ENCODE measurements at regions not wholly inside any gene's neighbourhood (a gene's known extent, or its start where the extent isn't known, plus 50 kb on each side); places are given as distances from the start of the nearest gene placed in this dataset.

DNA sequence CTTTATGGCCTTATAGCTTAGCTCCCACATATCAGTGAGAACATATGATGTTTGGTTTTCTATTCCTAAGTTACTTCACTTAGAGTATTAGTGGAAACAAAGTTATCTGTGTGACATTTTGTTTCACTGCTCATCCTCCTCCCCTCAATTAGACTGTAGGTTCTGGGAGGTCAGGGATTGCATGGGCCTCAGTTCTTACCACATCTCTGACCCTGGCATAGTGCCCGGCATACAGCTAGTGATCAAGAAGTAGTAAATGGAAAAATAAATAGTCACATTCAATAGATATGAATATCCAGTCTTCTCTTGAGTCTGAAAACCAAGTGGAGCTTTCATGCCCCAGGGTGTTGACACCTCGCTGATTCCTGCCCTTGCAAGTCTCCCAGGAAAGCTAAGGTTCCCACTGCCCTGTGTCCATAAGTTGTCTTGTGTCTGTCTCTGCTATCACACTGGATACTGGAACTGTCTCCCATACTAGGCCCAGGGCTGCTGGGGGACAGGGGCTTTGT, 249.5 kb upstream of the TSHZ3 start:
- DNase-seq (ENCODE audit: low spot score): no peak

DNA sequence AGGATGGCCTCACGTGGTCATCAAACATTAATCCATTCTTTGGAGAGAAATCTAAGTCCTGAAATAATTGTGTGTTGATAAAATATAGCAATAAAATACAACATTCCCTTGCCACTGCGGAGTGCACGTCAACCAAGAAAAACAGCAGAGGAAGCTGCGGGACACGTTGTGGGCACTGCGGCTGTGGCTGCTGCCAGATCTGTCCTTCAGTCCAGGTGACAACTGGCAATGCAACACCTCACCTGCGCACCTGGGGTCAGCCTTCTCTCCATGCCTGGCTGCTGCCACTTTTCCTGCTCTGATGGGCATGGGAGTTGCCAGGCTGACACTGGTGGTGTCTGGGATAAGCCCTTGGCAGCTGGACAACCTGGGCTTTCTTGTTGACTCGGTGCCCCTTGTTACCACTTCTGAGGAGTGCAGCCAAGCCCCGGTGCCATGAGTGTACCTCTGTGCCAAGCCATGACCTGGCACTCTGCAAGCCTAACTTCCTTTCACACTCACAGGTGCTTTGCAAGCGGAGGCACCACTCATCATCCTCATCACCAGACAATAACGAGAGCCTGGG, 251.6 kb upstream of the TSHZ3 start:
- no peak for DNase-seq (ENCODE audit: low spot score)

DNA sequence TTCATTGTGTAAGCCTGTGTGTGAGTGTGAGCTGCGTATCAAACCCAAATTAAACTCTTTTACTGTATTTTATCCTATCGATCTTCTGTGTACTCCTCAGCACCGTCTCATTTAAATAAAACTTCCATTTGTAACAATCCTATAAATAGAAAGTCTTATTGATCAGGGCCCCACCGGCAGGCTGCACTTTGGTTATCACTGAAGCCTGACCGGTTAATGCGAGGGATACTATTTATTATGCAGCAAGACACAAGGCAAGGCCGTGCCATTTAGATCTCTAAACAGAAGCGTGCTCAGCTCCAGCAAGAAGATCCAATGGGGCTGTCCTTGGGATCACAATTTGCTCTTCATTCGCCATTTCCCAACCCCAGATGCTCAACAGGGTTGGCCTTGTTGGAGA, 252.6 kb upstream of the TSHZ3 start:
- DNase-seq (ENCODE audit: low spot score): no peak

DNA sequence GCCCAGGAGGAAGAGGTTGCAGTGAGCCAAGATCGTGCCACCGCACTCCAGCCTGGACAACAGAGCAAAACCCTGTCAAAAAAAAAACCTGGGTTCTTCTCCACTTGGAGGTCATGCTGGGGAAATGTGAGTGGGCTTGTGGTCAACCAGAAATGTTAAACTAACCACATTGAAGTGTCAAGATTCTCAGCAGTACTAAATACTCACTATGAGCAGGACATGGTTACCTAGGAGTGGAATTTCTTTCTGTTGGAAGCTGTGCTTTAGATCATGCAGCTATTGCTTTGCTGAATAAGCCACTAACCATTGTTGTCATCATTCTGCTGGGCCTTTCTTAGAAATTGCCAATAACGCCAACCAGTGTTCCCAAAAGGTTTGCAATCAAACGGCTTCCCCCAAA, 253.3 kb upstream of the TSHZ3 start:
- DNase-seq (ENCODE audit: low spot score): no peak

DNA sequence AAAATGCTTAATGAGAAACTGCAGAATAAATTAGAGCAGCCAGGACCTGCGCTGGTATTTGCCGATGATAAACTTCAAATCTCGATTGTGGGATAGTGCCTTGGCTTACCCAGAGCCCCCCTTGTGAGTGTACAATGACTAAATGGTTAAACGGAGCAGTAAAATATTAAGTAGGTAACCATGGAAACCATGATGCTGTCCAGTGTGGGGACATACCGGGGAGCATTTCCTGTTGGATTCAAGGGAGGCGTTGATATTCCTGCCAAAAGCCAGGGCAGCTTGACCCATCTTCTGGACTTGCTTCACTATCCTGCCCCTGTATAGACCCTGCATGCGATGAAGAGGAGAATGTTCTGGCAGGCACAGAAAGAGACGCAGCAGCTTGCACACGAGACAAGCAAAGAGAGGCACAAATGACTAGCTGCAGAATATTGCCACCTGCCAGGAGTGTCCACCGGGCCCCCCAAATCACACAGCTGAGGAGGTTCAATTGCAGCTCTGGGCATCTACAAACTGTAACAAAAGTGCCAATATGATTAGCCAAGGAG, 255.3 kb upstream of the TSHZ3 start:
- DNase-seq (ENCODE audit: low spot score): no peak

DNA sequence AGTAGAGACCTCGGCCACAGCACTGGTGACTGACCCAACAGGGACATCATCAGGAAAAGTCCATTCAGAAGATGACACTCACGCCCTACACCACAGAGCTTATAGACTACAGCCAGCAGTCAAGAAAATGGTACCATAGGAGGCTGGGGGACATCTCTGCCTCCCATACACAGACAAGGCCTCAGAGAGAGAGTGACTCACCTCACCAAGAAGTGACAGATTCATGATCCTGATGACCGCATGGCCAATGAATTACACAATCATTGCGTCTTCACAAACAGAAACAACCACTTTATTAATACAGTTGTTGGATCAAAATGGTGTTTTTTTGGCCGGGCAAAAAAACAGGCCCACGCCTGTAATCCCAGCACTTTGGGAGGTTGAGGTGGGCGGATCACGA, 260.8 kb upstream of the TSHZ3 start:
- no peak for DNase-seq (ENCODE audit: low spot score)

DNA sequence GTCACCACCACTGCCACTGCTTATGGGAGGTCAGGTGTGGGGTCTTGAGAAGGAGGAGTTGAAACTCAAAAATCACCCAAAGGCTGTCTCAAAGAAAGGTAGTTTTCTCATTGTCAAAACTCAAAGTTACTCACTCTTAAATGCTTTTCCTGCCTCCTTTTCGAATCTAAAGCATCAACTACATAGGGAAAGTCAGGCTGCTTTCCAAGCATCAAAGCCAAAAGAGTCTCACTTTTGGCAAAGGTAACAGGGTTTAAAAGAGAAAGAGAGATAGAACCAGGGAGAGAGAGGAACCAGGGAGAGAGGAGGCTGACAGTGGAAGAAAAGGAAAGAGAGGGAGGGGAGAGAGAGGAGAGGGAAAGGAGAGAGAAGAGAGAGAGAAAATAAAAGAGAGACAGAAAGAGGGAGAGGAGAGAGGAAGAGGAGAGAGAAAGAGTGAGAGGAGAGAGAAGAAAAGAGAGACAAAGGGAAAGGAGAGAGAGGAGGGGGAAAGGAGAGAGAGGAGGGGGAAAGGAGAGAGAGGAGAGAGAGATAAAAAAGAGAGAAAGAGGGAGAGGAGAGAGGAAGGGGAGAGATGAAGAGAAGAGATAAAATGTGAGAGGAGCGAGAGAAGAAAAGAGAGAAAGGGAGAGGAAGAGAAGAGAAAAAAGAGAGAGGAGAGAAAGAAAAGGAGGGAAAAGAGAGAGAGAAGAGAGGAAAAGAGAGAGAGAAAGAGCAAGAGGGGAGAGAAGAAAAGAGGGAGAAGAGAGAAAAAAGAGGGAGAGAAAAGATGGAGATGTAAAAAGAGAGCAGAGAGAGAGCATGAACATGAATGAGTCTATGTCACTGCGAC, 262.0 kb upstream of the TSHZ3 start:
- DNase-seq (ENCODE audit: low spot score): no peak

DNA sequence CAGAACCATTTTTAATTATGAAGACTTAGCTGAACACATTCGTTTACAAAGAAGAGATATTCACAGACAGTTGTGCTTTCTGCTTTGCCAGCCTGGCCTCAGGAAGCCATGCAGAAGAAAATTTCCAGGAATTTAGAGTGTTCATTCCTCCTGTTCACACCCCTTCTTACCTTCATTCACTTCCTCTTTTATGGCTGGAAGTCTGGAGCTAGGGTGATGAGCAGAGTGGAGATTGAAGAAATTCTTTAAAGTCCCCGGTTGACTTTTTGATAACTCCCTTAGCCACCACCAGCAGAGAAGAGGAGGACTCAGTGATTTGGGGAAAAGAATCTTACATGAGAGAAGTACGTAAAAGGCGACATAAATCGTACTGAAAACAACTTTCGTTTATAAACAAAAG, 263.6 kb upstream of the TSHZ3 start:
- no peak for DNase-seq (ENCODE audit: low spot score)

DNA sequence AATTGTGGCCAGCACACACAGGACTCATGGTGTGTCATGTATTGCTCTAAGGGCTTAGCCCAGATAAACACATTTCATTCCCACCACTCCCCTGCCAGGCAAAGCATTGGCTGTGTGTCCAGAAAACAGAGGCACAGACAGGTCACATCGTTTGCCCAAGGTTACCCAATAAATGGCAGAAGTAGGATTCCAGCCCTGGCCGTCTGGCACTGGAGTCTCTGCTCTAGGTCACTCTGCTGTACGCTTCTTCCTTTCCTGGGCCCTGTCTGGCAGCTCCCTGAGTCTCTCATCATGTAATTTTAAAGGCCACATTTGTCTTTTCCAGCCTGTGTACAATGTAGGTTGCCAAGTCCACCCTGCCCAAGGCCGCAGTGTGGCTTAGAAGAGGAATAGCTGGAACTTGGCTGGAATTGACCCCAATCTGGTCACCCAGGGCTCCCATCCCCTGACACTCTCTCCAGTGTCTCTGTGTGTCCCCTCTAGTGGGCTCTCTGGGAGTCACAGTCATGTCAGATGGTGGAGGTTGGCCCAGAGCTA, 264.5 kb upstream of the TSHZ3 start:
- no peak for DNase-seq (ENCODE audit: low spot score)

DNA sequence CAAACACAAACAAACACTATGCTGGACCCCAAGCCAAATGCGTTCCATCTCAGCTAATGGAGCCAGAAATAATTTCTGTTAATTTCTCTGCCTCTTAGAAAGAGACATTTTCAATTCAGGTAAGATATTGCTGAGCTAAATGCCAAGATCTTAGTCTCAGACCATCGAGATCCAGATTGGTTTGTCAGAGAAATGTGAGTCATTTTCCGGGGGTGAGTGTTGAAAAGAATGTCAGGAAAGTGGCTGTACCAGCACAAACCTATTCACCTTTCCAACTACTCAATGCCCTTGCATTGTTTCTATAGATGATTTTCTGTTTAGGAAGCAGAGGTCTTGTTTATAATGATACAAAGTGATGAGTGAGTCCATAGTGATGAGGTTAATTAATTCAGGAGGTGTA, 266.8 kb upstream of the TSHZ3 start:
- DNase-seq (ENCODE audit: low spot score): no peak

DNA sequence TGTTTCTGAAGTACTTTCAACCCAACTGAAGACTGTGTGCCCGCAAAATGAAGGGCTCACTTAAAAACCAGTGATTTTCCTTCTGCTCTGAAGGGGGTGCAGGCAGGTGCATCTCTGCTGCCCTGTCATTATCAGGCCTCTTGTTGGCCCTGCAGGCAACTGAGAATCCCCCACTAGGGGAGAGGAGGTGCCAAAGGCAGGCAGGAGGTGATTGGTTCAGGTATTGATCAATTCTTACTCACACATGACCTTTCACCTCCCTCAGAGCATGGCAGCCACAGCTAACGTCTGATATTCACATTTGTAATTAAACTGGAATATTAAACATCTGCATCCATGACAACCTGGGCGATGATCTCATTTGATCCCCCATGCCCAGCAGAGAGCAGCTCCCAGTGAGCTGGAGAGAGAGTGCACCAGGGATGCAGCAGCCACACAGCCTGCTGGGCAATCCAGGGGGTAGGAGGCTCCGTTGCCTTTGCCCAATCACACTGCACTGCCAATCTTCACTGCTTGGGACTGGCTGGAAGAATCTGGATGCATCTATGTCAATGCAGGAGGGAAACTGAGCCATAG, 267.9 kb upstream of the TSHZ3 start:
- no peak for DNase-seq (ENCODE audit: low spot score)

DNA sequence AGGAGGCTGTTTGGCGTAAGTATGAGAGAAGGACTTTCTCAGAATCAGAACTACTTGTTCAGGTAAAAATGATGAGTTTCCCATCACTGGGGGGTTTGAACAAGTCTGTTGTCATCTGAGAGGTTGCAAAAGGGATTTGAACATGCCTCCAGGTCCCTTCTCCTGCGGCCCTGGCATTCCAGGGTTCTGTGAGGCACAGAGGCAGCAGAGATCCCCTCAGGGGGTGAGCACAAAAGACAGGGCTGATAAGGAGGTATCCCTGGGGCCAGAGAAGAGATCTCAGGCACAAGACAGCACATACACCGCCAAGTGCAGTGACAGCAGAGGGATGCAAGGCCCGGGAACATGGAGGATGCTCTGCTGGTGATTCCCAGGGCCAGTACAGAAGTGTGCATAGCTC, 275.8 kb upstream of the TSHZ3 start:
- DNase-seq (ENCODE audit: low spot score): no peak

DNA sequence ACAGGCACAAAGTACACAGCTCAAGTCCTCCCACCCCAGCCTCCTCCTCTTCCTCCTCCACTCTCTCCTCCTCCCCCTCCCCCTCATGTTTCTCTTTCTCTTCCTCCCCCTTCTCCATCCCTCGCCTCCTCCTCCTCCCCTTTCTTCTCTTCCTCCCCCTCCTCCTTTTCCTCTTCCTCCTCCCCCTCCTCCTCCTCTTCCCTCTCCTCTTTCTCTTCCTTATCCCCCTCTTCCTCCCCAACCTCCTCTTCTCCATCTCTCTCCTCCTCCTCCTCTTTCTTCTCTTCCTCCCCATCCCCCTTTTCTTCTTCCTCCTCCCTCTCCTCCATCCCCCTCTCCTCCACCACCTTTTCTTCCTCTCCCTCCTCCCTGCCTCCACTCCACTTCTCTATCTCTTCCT, 276.3 kb upstream of the TSHZ3 start:
- DNase-seq (ENCODE audit: low spot score): no peak

DNA sequence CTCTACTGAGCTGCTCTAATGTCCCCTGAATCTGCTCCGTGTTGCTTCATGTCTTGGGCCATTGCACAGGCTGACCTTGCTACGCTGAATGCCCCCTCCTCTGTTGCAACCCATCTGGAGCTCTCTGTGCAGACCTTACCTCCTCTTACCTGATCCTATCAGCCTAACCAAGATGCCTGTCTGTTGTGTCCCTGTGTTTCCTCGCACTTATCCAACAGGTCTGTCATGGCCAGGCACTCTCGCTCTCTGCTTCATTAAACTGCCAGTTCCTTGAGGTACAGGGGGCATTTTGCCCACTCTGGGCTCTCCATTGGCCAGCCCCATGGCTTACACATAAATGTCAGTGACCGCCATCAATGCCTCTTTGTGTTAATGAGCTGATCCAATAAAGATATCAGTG, 277.7 kb upstream of the TSHZ3 start:
- DNase-seq (ENCODE audit: low spot score): no peak

DNA sequence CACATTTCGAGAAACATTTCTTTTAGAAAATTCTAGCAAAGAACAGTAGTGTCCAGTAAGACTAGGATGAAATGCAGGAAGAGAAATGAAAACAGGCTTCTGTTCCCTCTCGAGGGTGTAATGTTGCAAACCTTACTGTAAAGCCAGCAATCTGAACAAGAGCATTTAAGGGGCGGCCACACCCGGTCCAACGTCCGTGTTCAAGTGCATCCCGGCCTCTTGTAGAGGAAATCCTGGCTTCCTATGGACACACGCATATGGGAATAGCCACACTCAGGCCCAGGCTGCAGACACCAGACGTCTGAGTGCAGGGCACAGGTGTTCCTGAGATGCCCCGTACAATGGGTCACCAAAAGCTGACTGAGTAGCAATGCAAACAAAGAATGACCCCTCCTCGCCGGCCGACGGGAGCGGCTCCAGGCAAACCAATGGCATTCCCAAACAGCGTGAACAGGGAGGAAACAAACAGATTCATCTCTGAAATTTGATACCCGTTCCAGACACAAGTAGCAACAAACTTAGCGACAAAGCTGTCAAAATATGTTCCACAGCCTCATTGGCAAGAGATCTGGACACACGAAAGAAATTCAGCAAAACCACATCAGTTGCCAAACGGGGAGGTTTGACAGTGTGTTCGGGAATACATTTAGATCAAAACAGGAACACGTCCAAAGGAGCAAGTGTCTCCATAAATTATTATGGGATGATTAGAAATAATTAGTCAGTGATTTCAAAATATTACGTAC, 278.6 kb upstream of the TSHZ3 start:
- no peak for DNase-seq (ENCODE audit: low spot score)

DNA sequence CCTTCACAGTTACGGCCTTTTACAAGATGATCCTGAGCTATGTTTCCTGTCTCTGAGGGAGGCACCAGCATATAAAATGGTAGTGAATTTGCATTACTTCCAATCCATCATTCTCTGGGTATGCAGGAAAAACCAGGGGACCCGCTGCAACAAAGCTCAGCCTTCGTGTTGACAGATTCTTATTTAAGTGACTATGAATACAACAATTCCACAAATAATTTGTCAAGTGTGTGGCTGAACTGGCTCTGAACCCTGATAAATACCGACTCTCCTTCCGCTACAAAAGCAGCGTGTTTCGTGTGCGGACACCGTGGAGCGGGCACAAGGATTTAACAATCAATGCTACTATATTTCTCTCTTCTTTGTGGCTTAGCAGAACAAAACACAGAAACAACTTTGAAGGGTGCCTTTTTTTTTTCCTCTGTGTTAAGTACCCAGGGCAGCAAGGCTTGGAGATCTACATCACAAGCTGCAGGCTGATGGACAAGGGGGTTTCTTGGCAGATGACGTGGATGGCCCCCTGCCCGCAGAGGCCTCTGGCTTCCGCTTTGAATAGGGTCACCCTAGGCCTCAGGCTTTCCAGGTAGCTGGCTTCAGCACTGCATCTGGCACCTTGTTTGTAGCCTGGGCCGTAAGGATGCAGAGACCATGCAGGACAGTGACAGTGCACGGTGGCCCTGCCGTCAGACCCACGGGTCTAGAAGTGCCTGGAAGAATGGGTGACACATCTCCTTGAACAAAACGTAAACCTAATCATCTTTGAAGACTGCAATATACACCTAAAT, 280.5 kb upstream of the TSHZ3 start:
- no peak for DNase-seq (ENCODE audit: low spot score)

DNA sequence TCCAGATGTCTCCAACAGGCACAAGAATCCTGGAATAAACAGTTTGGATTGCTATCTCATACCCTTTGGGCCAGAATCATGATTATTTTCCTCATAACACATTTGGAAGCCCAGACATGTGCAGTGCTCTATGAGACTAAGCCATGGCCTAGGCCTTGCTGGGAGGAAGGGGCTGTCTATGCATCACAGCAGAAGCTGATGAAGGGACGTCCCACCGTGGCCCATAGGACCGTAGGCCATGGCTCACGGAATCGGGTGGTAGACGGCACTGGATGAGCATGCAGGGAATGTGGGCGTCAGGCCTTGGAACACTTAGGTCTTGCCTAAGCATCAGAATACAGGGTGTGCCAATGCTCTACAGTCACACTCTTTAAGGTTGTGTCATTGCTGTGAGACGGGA, 283.8 kb upstream of the TSHZ3 start:
- DNase-seq (ENCODE audit: low spot score): no peak

DNA sequence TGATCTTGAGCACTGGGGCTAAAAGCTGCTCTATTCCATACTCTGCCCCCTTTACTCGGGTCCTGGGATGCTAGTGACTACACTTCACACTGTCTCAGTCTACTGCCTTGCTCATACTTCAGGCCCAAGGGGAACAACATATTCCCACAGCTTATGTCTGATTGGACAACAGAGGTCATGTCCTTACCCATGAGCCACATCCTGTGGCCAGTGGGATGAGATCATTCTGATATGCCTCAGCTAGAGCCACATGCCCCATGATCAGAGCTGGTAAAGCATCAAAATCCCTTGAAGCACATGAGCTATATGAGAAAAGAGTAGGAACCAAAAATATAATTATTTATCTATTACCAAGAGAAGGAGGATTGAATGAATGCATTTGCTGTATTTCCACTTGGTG, 290.1 kb upstream of the TSHZ3 start:
- no peak for DNase-seq (ENCODE audit: low spot score)

DNA sequence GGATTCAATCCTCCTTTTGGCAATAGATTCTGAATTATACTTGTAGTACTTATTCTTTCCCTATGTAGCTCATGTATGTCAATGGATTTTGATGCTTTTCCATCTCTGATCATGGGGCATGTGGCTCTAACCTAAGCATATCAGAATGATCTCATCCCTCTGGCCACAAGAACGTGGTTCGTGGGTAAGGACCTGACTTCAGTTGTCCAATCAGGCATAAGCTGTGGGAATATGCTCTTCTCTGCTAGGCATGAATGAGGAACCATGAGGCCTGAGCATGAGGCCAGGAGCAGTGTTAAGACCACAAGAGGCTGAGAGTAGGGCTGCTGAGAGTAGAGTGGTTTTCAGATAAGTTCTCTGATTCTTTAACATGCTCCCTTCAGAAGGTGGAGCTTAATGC, 292.4 kb upstream of the TSHZ3 start:
- no peak for DNase-seq (ENCODE audit: low spot score)

DNA sequence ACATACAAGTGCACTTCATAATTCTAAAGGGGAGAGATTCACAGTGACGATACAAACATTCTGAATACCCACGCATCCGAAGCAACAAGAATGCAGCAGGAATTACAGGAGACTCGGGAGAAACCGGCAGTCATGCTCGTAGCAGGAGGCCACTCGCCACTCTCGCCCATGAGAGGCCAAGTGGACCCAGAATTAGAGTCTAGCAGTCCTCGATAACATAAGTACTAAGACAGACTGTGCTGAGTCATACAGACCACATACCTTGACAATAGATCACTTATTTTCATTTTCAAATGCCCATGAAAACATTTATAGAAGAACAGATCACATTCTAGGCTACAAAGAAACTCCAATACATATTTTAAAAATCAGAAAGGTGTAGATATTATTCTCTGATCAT, 299.1 kb upstream of the TSHZ3 start:
- no peak for DNase-seq (ENCODE audit: low spot score)

DNA sequence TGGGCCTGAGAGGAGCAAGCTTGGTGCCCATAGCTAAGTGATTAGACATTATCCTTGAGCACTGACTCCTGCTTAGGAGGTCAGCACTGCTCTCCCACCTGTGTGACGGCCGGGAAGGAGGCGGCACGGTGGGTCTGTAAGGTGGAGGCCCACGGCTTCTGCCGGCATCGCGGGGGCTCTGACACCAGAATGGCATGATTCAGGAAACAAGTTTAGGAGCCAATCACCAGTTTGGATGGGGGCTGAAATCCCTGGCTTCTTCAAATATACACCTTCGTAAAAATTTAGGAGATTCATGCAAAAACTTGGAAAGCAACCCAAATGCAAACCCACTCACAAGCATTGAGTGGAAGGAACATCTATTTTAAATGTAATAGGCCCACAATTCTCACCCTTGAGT, 307.3 kb upstream of the TSHZ3 start:
- no peak for DNase-seq (ENCODE audit: low spot score)

Data from HT-29 (cell line).